ENCODE measurements at regions not wholly inside any gene's neighbourhood (a gene's known extent, or its start where the extent isn't known, plus 50 kb on each side); places are given as distances from the start of the nearest gene placed in this dataset.

DNA sequence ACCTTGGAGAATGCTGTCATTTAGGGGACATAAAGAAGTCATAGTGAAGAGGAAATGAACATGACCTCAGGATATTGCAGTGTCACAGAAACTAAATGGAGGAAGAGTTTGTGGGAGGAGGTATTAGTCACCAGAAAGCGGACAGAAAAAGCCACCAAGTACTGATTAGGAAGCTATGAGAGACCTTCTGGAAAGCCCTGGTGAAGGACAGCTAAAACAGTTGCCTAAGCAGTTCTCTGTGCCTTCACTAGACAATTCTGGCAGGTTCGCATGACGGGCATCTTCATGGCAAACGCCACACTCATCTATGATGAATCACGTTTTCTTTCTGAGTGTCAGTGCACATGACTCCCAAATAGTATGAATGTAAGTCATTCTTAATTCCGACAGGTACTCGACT is 325.8 kb downstream of the C11orf87 start:
- H3K27me3 Mint-ChIP-seq = no peaks in the 10 kb centered on the region
- Histone ChIP-seq H3K36me3 (ENCODE audit: insufficient read depth, low read length) (no peaks in the 10 kb centered on the region), H3K9me3 (ENCODE audit: control insufficient read depth in 1 of 2, insufficient read depth in 1 of 2, low read length in 2 of 2) (no peaks in the 10 kb centered on the region), H3K4me3 (ENCODE audit: low read length) (no peak overlapping the region), H3K4me1 (ENCODE audit: insufficient read depth, low read length) (no peaks in the 10 kb centered on the region), H3K27ac (ENCODE audit: low read depth in 1 of 2, low read length in 2 of 2) (no peak overlapping the region), H3K27me3 (ENCODE audit: control insufficient read depth in 1 of 2, insufficient read depth in 2 of 2, low read length in 2 of 2) (no peaks in the 10 kb centered on the region)
- TF ChIP-seq, protein P1, sequence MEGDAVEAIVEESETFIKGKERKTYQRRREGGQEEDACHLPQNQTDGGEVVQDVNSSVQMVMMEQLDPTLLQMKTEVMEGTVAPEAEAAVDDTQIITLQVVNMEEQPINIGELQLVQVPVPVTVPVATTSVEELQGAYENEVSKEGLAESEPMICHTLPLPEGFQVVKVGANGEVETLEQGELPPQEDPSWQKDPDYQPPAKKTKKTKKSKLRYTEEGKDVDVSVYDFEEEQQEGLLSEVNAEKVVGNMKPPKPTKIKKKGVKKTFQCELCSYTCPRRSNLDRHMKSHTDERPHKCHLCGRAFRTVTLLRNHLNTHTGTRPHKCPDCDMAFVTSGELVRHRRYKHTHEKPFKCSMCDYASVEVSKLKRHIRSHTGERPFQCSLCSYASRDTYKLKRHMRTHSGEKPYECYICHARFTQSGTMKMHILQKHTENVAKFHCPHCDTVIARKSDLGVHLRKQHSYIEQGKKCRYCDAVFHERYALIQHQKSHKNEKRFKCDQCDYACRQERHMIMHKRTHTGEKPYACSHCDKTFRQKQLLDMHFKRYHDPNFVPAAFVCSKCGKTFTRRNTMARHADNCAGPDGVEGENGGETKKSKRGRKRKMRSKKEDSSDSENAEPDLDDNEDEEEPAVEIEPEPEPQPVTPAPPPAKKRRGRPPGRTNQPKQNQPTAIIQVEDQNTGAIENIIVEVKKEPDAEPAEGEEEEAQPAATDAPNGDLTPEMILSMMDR (IDR thresholded peaks at IDR 0.05) = no peak
- H3K4me1 Mint-ChIP-seq (ENCODE audit: low read depth) = no peaks in the 10 kb centered on the region
- intact Hi-C loops (cut with DNase I, micrococcal nuclease) = no loop called here
- H3K27ac Mint-ChIP-seq = no peak overlapping the region
- POLR2A ChIA-PET = no interaction called here
- H3K9me3 Mint-ChIP-seq = no peaks in the 10 kb centered on the region
- CTCF ChIA-PET = no interaction called here
- ATAC-seq (ENCODE audit: poor library complexity) (no peak), DNase-seq (peak in 2 of 14 experiments; percentile 47 to 62)
- no peaks in the 10 kb centered on the region for H3K36me3 Mint-ChIP-seq (ENCODE audit: low read depth)
- H3K4me3 Mint-ChIP-seq = no peak overlapping the region

DNA sequence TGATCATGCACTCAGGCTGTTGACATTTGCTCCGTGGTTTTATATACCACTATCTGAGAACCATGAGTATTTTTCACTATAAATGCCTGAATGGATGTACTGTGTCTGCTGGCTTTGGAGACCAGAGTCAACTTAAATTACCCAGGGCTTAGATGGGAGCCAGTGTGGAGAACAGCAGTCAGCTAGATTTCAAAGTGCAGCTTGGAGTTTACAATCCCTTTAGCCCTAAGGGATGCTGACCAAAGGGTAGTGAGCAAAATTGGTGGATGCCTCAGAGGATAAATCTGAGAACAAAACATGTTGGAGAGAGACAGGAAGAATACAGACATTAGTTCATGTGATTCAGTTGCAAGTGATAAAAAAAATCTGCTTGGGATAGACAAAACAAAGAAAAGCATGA is 327.5 kb downstream of the C11orf87 start:
- DNase-seq = no peak
- CTCF ChIA-PET = interaction anchor here (1.3 kb wide), 1 partner anchor 13 kb away, joined by 3 read pairs; no protein-coding TSS in a partner anchor
- Mint-ChIP-seq H3K4me1 (ENCODE audit: low read depth) (no peaks in the 10 kb centered on the region), H3K27me3 (no peaks in the 10 kb centered on the region), H3K9me3 (no peaks in the 10 kb centered on the region), H3K36me3 (ENCODE audit: low read depth) (no peaks in the 10 kb centered on the region), H3K4me3 (no peak overlapping the region), H3K27ac (no peak overlapping the region)
- intact Hi-C loops (cut with DNase I, micrococcal nuclease) = no loop called here
- H3K9me3 ChIP-seq (ENCODE audit: control insufficient read depth in 1 of 2, insufficient read depth in 1 of 2, low read length in 2 of 2) = no peaks in the 10 kb centered on the region
- H3K4me3 ChIP-seq (ENCODE audit: low read length) = no peak overlapping the region
- no peaks in the 10 kb centered on the region for H3K27me3 ChIP-seq (ENCODE audit: control insufficient read depth in 1 of 2, insufficient read depth in 2 of 2, low read length in 2 of 2)
- no peak overlapping the region for H3K27ac ChIP-seq (ENCODE audit: low read depth in 1 of 2, low read length in 2 of 2)
- POLR2A ChIA-PET = no interaction called here
- ATAC-seq (ENCODE audit: poor library complexity) = no peak
- TF ChIP-seq, protein P1 (IDR thresholded peaks at IDR 0.05) = no peak
- H3K36me3 ChIP-seq (ENCODE audit: insufficient read depth, low read length) = no peaks in the 10 kb centered on the region
- H3K4me1 ChIP-seq (ENCODE audit: insufficient read depth, low read length) = no peaks in the 10 kb centered on the region

DNA sequence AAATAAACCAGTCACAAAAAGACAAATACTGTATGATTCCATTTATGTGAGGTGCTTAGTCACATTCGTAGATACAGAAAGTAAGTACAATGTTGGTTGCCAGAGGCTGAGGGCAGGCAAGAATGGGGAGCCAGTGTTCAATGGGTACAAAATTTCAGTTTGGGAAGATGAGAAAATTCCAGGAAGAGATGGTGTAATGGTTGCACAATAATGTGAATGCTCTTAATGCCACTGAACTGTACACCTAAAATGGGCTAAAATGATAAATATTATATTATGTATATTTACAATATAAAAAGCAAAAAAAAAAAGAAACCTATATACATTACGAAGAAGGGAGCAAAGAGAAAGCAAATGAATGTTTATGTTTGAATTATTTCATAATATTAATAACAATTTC is 329.0 kb downstream of the C11orf87 start:
- Mint-ChIP-seq H3K4me3 (no peak overlapping the region), H3K27ac (no peak overlapping the region), H3K27me3 (no peaks in the 10 kb centered on the region), H3K36me3 (ENCODE audit: low read depth) (no peaks in the 10 kb centered on the region), H3K9me3 (no peaks in the 10 kb centered on the region), H3K4me1 (ENCODE audit: low read depth) (no peaks in the 10 kb centered on the region)
- intact Hi-C loops (cut with DNase I, micrococcal nuclease) = no loop called here
- DNase-seq (no peak), ATAC-seq (ENCODE audit: poor library complexity) (no peak)
- ChIA-PET CTCF (no interaction called here), POLR2A (no interaction called here)
- H3K4me3 ChIP-seq (ENCODE audit: low read length) = no peak overlapping the region
- H3K4me1 ChIP-seq (ENCODE audit: insufficient read depth, low read length) = no peaks in the 10 kb centered on the region
- no peaks in the 10 kb centered on the region for H3K9me3 ChIP-seq (ENCODE audit: control insufficient read depth in 1 of 2, insufficient read depth in 1 of 2, low read length in 2 of 2)
- TF ChIP-seq, protein P1 (IDR thresholded peaks at IDR 0.05) = no peak
- no peaks in the 10 kb centered on the region for H3K36me3 ChIP-seq (ENCODE audit: insufficient read depth, low read length)
- no peak overlapping the region for H3K27ac ChIP-seq (ENCODE audit: low read depth in 1 of 2, low read length in 2 of 2)
- H3K27me3 ChIP-seq (ENCODE audit: control insufficient read depth in 1 of 2, insufficient read depth in 2 of 2, low read length in 2 of 2) = no peaks in the 10 kb centered on the region
